ENCODE measurements at regions not wholly inside any gene's neighbourhood (a gene's known extent, or its start where the extent isn't known, plus 50 kb on each side); places are given as distances from the start of the nearest gene placed in this dataset.

GRCh38 chr18:29062921-29063320 lies 886.0 kb upstream of the CDH2 start (continued):
- TF ChIP-seq CHD7 (IDR thresholded peaks at IDR 0.05; ENCODE audit: insufficient replicate concordance, low read length): no peak
